GM23338 (cell line): ENCODE measurements at regions not wholly inside any gene's neighbourhood (a gene's known extent, or its start where the extent isn't known, plus 50 kb on each side); places are given as distances from the start of the nearest gene placed in this dataset.

Experiments used
- ATAC-seq: fragments of 200-7000 bp; cut with Tn5 transposase; 3 replicates; pipeline ENCODE4 v1.9.1; 2020
- DNase-seq: peaks from one replicate; pipeline ENCODE4 v3.0.0-alpha.2; 2015; ENCODE audit warnings: low spot score
- H2AFZ ChIP-seq: fragments of 200-600 bp; sonication (generic); 2 replicates; pipeline ENCODE4 v1.8.0; 2016; ENCODE audit warnings: antibody characterized with exemption, mild to moderate bottlenecking, moderate library complexity
- H3F3A ChIP-seq: fragments of 200-600 bp; sonication (generic); replicated peaks from 2 replicates; pipeline ENCODE4 v1.8.0; 2017; ENCODE audit warnings: antibody characterized with exemption, mixed run types, low read depth
- H3K27ac ChIP-seq: fragments of 200-600 bp; sonication (generic); 2 replicates; pipeline ENCODE4 v1.6.1; 2016; ENCODE audit warnings: low read depth
- H3K27me3 ChIP-seq: fragments of 200-600 bp; sonication (generic); 2 replicates; pipeline ENCODE4 v1.8.0; 2016; ENCODE audit warnings: mild to moderate bottlenecking, mixed run types, moderate library complexity; ENCODE audit not compliant: insufficient read depth
- H3K36me3 ChIP-seq: fragments of 200-600 bp; sonication (generic); 2 replicates; pipeline ENCODE4 v1.8.0; 2016; ENCODE audit warnings: mild to moderate bottlenecking; ENCODE audit not compliant: insufficient read depth
- H3K4me1 ChIP-seq: fragments of 200-600 bp; sonication (generic); 2 replicates; pipeline ENCODE4 v1.8.0; 2016; ENCODE audit warnings: mild to moderate bottlenecking, moderate library complexity; ENCODE audit not compliant: insufficient read depth
- H3K4me2 ChIP-seq: fragments of 200-600 bp; sonication (generic); 2 replicates; pipeline ENCODE4 v1.7.1; 2017; ENCODE audit warnings: mixed run types
- H3K4me3 ChIP-seq: fragments of 200-600 bp; sonication (generic); 2 replicates; pipeline ENCODE4 v1.6.1; 2016; ENCODE audit warnings: mixed run types
- H3K79me2 ChIP-seq: fragments of 200-600 bp; sonication (generic); replicated peaks from 2 replicates; pipeline ENCODE4 v1.8.0; 2017; ENCODE audit warnings: mild to moderate bottlenecking; ENCODE audit not compliant: insufficient read depth
- H3K9me2 ChIP-seq: fragments of 200-600 bp; sonication (generic); 2 replicates; pipeline ENCODE4 v1.8.0; 2017; ENCODE audit not compliant: insufficient read depth
- H4K20me1 ChIP-seq: fragments of 200-600 bp; sonication (generic); replicated peaks from 2 replicates; pipeline ENCODE4 v1.8.0; 2017; ENCODE audit warnings: mild to moderate bottlenecking; ENCODE audit not compliant: insufficient read depth
- H3K27ac Mint-ChIP-seq: 2 replicates; pipeline ENCODE4 v1.8.0; 2020; ENCODE audit warnings: inconsistent platforms, mild to moderate bottlenecking, moderate library complexity, mixed read lengths
- H3K27me3 Mint-ChIP-seq: 3 replicates; pipeline ENCODE4 v1.8.0; 2022; ENCODE audit warnings: low read depth, mild to moderate bottlenecking, moderate library complexity, mixed read lengths, inconsistent platforms; ENCODE audit not compliant: insufficient read depth, poor library complexity
- H3K36me3 Mint-ChIP-seq: 3 replicates; pipeline ENCODE4 v1.8.0; 2021; ENCODE audit warnings: low read depth, mild to moderate bottlenecking, inconsistent platforms, moderate library complexity, mixed read lengths
- H3K4me1 Mint-ChIP-seq: 3 replicates; pipeline ENCODE4 v1.8.0; 2020; ENCODE audit warnings: mild to moderate bottlenecking, inconsistent platforms, mixed read lengths
- H3K4me3 Mint-ChIP-seq: 3 replicates; pipeline ENCODE4 v1.8.0; 2021; ENCODE audit warnings: moderate library complexity, mild to moderate bottlenecking, inconsistent platforms, mixed read lengths
- H3K9me3 Mint-ChIP-seq: 3 replicates; pipeline ENCODE4 v1.8.0; 2020; ENCODE audit warnings: moderate library complexity, mild to moderate bottlenecking, inconsistent platforms, mixed read lengths
- CREB1 ChIP-seq: fragments of 250-450 bp; sonication (Bioruptor Pico); IDR thresholded peaks from 2 replicates; pipeline ENCODE4 v1.5.0; 2020; ENCODE audit warnings: low read depth, mild to moderate bottlenecking, moderate library complexity
- EZH2 ChIP-seq: fragments of 200-600 bp; sonication (generic); IDR thresholded peaks from one replicate; pipeline ENCODE4 v1.8.0; 2017; ENCODE audit warnings: antibody characterized with exemption, mild to moderate bottlenecking, low read depth; ENCODE audit not compliant: unreplicated experiment
- EZH2phosphoT487 ChIP-seq: fragments of 200-600 bp; sonication (generic); IDR thresholded peaks from one replicate; pipeline ENCODE4 v1.8.1; 2018; ENCODE audit warnings: antibody characterized with exemption; ENCODE audit not compliant: unreplicated experiment
- NANOG ChIP-seq: IDR thresholded peaks from 2 replicates; pipeline ENCODE4 v1.6.1; 2016; ENCODE audit warnings: antibody characterized with exemption, borderline replicate concordance
- POLR2AphosphoS5 ChIP-seq: IDR thresholded peaks from 2 replicates; pipeline ENCODE4 v1.6.1; 2016; ENCODE audit warnings: antibody characterized with exemption, low read depth
- ZNF331 ChIP-seq: fragments of 250-450 bp; sonication (Bioruptor Pico); IDR thresholded peaks from 2 replicates; pipeline ENCODE4 v1.5.0; 2020; ENCODE audit warnings: low read depth, mild to moderate bottlenecking, moderate library complexity
- TF ChIP-seq, protein P1 (sequence below): IDR thresholded peaks from one replicate; pipeline ENCODE4 v1.6.1; 2018; ENCODE audit warnings: antibody characterized with exemption; ENCODE audit not compliant: unreplicated experiment
- TF ChIP-seq, protein P2 (sequence below): fragments of 250-450 bp; sonication (Bioruptor Pico); IDR thresholded peaks from 2 replicates; pipeline ENCODE4 v1.5.0; 2020; ENCODE audit warnings: mild to moderate bottlenecking, moderate library complexity
- TF ChIP-seq, protein P3 (sequence below): IDR thresholded peaks from 2 replicates; pipeline ENCODE4 v1.6.1; 2016; ENCODE audit warnings: antibody characterized with exemption

DNA sequence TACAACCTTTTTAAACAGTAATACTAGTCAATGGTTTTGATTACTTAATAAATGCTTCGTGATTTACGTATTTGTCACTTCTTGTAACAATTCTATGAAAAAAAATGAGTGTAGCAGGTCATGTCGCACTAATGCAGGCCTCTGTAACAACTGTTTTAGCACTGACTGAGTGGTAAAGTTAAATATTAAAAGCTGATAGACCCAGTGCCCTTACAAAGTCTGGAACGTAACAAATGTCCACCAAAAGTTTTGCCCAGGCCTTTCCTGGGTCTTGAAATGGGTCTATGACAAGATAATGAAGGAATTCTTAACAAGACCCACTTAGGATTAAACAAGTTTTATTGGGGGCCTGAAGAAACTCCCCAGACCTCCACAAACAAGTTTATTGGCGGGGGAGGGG, 304.6 kb upstream of the DEPDC1 start (continued):
- TF ChIP-seq, protein P1, sequence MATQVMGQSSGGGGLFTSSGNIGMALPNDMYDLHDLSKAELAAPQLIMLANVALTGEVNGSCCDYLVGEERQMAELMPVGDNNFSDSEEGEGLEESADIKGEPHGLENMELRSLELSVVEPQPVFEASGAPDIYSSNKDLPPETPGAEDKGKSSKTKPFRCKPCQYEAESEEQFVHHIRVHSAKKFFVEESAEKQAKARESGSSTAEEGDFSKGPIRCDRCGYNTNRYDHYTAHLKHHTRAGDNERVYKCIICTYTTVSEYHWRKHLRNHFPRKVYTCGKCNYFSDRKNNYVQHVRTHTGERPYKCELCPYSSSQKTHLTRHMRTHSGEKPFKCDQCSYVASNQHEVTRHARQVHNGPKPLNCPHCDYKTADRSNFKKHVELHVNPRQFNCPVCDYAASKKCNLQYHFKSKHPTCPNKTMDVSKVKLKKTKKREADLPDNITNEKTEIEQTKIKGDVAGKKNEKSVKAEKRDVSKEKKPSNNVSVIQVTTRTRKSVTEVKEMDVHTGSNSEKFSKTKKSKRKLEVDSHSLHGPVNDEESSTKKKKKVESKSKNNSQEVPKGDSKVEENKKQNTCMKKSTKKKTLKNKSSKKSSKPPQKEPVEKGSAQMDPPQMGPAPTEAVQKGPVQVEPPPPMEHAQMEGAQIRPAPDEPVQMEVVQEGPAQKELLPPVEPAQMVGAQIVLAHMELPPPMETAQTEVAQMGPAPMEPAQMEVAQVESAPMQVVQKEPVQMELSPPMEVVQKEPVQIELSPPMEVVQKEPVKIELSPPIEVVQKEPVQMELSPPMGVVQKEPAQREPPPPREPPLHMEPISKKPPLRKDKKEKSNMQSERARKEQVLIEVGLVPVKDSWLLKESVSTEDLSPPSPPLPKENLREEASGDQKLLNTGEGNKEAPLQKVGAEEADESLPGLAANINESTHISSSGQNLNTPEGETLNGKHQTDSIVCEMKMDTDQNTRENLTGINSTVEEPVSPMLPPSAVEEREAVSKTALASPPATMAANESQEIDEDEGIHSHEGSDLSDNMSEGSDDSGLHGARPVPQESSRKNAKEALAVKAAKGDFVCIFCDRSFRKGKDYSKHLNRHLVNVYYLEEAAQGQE = no peak

DNA sequence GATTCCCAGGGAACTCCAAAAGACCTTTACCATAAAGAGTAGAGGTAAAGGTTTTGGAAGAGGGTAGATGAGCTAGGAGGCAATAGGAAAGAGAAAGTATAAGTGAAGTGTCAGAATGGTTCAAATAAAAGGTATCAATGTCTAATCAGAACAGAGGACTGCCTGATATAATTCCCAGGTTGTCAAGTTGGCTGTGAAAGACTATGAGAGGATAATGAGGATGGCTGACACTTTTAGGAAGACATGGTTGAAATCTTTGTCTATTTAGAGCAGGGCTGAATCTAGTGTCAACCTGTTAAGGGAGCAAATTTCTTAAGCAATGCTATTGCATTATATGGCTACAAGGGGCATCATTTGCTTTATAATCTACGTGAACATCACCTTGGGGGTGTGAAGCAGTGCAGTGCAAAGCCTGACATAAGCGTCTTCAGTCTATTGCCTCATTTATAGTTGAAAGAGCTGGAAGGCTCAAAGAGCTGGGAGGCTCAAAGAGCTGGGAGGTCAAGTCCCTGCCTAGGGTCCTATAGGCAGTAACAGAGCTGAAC, 308.3 kb upstream of the DEPDC1 start:
- no peaks in the 10 kb centered on the region for H3K27me3 ChIP-seq
- H3K4me2 ChIP-seq = no peak overlapping the region
- no peaks in the 10 kb centered on the region for H3K4me1 ChIP-seq
- no peaks in the 10 kb centered on the region for H4K20me1 ChIP-seq
- DNase-seq = no peak
- no peaks in the 10 kb centered on the region for H3K36me3 ChIP-seq
- Mint-ChIP-seq H3K4me1 (no peaks in the 10 kb centered on the region), H3K27ac (no peak overlapping the region), H3K9me3 (no peaks in the 10 kb centered on the region), H3K27me3 (no peaks in the 10 kb centered on the region), H3K4me3 (no peak overlapping the region), H3K36me3 (no peaks in the 10 kb centered on the region)
- H3K4me3 ChIP-seq = no peak overlapping the region
- H3K27ac ChIP-seq = no peak overlapping the region
- H2AFZ ChIP-seq = no peak overlapping the region
- no peaks in the 10 kb centered on the region for H3F3A ChIP-seq
- ATAC-seq = no peak
- H3K79me2 ChIP-seq = no peaks in the 10 kb centered on the region
- peaks cover 10% of the 10 kb centered on the region; the same call in 1 of the 2 replicates for H3K9me2 ChIP-seq
- TF ChIP-seq, protein P2, sequence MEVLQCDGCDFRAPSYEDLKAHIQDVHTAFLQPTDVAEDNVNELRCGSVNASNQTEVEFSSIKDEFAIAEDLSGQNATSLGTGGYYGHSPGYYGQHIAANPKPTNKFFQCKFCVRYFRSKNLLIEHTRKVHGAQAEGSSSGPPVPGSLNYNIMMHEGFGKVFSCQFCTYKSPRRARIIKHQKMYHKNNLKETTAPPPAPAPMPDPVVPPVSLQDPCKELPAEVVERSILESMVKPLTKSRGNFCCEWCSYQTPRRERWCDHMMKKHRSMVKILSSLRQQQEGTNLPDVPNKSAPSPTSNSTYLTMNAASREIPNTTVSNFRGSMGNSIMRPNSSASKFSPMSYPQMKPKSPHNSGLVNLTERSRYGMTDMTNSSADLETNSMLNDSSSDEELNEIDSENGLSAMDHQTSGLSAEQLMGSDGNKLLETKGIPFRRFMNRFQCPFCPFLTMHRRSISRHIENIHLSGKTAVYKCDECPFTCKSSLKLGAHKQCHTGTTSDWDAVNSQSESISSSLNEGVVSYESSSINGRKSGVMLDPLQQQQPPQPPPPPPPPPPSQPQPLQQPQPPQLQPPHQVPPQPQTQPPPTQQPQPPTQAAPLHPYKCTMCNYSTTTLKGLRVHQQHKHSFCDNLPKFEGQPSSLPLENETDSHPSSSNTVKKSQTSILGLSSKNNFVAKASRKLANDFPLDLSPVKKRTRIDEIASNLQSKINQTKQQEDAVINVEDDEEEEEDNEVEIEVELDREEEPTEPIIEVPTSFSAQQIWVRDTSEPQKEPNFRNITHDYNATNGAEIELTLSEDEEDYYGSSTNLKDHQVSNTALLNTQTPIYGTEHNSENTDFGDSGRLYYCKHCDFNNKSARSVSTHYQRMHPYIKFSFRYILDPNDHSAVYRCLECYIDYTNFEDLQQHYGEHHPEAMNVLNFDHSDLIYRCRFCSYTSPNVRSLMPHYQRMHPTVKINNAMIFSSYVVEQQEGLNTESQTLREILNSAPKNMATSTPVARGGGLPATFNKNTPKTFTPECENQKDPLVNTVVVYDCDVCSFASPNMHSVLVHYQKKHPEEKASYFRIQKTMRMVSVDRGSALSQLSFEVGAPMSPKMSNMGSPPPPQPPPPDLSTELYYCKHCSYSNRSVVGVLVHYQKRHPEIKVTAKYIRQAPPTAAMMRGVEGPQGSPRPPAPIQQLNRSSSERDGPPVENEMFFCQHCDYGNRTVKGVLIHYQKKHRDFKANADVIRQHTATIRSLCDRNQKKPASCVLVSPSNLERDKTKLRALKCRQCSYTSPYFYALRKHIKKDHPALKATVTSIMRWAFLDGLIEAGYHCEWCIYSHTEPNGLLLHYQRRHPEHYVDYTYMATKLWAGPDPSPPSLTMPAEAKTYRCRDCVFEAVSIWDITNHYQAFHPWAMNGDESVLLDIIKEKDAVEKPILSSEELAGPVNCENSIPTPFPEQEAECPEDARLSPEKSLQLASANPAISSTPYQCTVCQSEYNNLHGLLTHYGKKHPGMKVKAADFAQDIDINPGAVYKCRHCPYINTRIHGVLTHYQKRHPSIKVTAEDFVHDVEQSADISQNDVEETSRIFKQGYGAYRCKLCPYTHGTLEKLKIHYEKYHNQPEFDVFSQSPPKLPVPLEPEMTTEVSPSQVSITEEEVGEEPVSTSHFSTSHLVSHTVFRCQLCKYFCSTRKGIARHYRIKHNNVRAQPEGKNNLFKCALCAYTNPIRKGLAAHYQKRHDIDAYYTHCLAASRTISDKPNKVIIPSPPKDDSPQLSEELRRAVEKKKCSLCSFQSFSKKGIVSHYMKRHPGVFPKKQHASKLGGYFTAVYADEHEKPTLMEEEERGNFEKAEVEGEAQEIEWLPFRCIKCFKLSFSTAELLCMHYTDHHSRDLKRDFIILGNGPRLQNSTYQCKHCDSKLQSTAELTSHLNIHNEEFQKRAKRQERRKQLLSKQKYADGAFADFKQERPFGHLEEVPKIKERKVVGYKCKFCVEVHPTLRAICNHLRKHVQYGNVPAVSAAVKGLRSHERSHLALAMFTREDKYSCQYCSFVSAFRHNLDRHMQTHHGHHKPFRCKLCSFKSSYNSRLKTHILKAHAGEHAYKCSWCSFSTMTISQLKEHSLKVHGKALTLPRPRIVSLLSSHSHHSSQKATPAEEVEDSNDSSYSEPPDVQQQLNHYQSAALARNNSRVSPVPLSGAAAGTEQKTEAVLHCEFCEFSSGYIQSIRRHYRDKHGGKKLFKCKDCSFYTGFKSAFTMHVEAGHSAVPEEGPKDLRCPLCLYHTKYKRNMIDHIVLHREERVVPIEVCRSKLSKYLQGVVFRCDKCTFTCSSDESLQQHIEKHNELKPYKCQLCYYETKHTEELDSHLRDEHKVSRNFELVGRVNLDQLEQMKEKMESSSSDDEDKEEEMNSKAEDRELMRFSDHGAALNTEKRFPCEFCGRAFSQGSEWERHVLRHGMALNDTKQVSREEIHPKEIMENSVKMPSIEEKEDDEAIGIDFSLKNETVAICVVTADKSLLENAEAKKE (CRISPR knock-in tag) = no peak
- TF ChIP-seq, protein P1 = no peak
- TF ChIP-seq ZNF331 = no peak
- TF ChIP-seq CREB1 (CRISPR knock-in tag) = no peak
- TF ChIP-seq POLR2AphosphoS5 = no peak
- TF ChIP-seq EZH2phosphoT487 = no peak
- TF ChIP-seq NANOG = no peak
- TF ChIP-seq, protein P3, sequence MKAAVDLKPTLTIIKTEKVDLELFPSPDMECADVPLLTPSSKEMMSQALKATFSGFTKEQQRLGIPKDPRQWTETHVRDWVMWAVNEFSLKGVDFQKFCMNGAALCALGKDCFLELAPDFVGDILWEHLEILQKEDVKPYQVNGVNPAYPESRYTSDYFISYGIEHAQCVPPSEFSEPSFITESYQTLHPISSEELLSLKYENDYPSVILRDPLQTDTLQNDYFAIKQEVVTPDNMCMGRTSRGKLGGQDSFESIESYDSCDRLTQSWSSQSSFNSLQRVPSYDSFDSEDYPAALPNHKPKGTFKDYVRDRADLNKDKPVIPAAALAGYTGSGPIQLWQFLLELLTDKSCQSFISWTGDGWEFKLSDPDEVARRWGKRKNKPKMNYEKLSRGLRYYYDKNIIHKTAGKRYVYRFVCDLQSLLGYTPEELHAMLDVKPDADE = no peak
- no peak for TF ChIP-seq EZH2
